Fibroblast of skin of right quadriceps (primary cell): ENCODE measurements at regions not wholly inside any gene's neighbourhood (a gene's known extent, or its start where the extent isn't known, plus 50 kb on each side); places are given as distances from the start of the nearest gene placed in this dataset.

Experiments
- DNase-seq: peaks from one replicate; pipeline ENCODE4 v3.0.0-alpha.2; 2013

DNA sequence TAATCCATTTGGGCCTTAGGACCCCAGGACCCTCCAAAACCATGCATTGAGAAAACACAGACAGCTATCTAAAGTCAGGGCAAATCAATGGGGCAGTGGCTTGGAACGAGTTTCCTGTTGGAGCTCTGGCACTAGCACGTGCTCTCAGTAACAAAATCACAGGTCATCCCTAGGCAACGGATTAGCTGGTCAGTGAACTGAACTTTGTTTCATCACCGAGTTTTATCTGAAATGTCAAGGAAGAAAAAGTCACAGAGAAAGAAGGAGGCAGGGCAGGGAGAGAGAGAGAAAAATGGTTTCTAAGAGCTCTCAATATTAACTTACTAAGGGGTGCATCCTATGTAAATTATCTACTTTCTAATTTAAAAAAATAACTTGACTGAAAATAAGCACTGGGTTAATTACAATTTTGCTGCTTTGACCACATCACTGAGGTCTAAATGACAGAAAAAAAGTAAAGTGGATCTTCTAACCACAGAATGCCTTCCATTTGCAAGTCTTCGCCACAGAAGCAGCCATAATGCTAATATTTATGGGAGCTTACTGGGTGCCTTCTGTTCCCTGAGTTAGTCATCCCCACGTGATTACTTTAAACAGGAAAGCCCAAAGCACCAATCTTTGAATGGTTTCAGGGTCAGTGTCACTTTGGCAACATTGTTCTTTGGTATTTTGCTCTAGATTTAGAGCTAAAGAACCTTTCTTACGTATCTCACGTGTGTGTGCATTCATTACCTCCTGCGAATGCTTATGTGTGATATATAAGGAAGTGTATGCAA is 503.9 kb downstream of the RASEF start:
- DNase-seq: no peak

DNA sequence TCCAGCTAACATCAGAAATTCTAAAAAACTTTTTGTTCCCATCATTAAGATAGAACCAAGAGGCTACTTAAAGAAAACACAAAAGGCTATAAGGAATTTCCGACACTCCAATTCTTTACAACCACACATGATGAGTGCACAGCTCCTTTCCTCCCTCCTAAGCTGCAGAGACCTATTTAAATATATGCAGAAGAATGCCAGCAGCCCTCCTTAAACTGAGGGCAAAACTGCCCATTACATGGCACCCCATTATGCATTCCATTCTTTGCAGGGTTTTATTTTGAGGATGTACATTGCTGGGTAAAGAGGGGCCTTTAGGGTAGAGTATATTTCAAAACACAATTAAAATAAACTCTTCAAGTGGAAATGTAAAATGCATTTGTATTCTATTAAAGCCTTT is 502.9 kb downstream of the RASEF start:
- no peak for DNase-seq

DNA sequence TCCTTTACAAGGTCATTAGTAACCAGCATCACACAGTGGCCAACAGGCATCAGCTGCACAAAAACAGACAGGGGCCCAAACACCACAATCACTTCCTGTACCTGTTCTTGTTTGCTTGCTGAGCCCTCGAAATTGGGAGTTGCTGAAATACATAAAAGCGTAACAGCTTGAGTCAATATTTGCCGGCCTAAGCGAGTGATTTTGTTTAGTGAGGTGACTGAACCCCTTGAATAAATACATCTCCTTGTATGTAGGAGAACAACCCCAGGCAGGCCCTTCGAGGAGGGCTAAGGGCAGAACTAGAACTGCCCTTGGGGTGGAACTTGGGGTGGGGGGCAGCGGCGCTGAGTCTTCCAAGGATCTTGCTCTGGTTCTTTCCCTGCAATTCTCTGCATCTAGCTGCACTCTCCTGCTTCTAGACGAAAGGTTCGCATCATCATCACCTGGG is 502.5 kb downstream of the RASEF start:
- no peak for DNase-seq

DNA sequence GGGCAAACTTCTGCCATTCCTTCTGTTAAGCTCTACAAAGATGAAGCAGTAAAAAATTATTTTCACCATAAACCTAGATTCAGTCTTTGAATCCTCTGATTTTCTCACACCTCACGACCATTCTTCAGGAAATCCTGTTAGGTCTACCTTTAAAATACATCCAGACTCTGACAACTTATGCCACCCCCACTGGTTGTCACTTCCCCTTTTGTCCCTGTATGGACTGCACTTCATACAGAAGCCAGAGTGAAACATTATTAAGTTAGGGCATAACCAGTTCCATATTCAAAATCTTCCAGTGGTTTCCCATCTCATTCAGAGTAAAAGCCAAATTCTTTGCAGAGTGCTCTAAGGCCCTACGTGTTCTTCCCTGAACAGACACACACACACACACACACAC is 499.8 kb downstream of the RASEF start:
- no peak for DNase-seq

DNA sequence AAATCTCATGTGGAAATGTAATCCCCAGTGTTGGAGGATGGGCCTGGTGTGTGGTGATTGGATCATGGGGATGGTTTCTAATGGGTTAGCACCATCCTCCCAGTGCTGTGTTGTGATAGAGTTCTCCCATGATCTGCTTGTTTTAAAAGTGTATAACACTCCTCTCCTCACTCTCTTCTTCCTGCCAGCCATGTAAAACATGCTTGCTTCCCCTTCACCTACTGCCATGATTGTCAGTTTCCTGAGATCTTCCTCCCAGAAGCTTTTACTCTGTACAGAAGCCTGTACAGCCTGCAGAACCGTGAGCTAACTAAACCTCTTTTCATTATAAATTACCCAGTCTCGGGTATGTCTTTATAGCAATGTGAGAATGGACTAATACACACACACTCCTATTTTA is 499.1 kb downstream of the RASEF start:
- no peak for DNase-seq

DNA sequence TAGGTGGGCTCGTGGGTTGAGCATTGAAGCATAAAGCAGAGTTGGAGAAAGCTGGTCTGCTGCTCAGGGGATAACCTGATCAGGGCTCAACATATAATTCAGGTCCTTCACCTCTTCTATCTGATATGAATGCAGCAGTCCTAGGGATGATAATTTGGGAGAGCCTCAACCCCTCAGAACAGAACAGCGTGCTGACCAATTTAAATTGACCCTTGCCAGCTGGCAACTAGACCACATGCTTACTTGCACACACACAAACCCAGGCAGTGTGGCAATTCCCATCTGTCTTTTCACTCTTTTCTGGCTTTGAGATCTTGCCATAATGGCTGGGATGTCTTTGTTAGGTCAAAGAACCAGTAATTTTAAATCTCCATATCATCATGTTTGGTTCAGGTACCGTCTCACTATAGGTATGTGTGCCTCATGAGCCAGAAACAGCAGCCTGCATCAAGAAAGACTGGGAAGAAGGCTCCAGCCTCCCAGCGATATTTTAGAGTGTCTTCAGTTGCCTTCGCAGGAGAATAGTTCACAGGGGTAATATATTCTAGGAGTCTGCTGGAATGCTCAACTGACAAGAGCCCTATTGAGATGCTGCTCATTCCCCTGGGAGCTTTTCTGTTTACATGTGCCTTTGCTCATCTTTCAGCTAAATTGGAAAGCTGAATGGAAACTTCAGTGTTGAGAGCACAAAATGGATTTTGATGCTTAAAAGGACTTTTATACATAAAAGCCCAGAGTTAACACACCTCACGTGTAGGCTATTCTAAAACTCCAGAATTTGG is 497.6 kb downstream of the RASEF start:
- DNase-seq: no peak

DNA sequence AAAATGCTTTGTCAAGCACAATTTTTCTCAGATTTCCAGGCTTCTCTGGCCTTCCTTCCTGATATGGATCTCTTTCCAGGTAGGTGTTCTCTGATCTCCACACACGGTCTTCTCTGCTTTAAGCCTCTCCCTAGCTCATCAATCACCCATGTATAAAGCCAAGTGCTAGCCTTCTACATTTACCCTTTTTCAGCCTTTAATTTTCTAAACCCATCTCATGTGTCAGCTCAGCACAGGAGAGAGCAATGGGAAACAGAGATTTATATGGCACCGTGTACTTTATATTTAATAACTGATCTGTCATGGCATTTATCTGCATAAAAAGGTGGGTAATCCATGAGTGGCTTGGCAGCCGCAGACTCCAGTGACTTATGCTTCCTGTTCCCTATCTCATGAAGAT is 495.0 kb downstream of the RASEF start:
- no peak for DNase-seq

DNA sequence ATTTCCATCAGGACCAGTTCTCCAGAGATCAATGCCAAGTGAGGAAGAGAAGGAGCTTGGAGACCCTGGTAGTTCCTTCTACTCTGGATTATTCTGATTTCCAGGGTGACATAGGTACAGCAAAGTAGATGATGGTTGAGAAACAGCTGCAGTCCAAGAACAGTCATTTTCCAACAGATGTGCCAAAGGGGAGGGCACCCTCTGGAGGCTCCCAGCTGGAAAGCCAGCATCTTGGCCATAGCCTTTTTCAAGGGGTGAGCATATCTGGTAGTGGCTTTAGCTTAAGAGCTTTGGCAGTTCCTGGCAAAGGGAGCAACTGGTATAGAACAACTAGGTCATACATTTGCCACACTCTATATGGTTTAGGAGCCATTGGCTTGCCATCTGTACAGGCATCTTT is 492.7 kb downstream of the RASEF start:
- no peak for DNase-seq

DNA sequence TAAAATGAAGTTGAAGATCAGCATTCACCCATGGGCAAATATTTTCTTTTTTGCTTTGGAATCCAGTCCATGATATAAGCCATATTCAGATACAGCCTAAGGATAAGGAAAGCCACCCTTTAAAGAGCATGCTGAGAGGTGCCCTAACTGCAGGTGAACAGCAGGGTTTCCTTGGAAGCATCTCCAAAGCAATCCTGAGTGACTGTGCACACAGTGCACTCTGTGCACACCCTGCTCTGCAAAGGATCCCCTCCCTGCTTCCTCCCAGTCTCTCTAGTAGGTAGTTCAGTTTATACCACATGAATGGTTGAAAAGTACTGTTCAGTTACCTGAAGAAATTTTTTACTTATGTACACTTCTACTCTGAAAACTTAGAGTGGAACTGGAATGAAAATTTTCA is 491.4 kb downstream of the RASEF start:
- no peak for DNase-seq

DNA sequence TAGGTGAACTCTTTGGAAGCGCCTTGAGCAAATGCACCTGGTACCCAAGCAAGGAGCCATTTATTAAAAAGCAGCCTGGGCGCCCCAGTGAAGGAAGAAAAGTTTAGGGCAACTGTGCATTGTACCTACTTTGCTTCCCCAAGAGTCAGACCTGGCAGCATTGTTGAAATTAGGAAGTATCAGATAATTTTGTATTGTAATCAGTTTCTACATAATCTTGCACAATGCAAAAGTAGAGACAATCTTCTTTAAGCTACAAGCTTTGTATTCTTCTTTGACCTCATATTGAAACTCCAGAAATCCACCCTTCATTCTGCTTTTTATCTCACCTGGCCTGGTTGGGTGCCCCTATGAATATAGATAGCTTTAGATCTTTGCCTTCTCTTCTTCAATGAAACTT is 490.8 kb downstream of the RASEF start:
- DNase-seq: no peak

DNA sequence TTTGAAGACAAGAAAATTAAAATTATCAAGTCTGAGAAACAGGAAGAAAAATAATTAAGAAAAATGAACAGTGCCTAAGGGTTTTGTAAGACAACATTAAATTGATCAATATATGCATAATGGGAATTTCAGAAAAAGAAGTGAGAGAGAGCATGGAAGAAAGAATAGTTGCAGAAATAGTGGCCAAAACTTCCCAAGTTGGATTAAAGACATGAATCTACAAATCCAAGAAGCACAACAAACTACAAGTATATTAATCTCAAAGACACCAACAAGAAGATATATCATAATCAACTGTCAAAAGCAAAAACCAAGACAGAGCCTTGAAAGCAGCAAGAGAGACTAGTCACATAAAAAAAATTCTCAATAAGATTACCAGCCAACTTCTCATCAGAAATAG is 488.0 kb downstream of the RASEF start:
- no peak for DNase-seq

DNA sequence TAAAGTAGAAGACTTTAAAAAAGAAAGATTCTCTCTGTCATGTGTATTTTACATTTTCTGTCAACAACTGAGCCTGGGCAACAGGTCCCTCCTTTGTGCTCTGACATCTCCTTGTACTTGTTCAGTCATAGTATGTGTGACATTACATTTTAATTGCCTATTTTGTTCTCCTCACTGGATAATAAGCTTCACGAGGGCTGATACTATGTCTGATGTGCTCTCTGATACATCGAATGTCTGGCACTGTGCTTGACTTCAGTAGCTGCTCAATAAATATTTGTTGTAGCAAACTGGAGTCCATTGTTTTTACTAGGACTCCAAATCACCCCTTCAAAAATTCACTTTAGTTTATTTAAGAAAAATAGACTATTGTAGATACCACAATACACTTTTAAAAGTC is 482.0 kb downstream of the RASEF start:
- DNase-seq: no peak

DNA sequence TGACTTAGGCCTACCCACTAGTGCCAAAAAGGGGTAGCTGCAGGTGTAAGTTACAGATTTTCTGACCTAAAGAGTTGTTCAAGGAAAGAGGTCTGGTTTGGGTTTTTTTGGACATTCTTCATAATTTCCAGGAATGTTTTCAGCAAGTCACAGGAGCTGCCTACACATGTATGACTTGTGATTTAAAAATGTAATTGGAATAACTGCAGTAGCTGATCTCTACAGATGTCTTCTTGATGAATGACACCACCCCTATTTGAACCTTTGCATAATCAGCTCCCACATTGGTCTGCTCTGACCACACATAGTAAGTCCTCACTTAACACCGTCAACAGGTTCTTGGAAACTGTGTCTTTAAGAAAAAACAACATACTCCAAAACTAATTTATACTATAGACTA is 481.4 kb downstream of the RASEF start:
- no peak for DNase-seq

DNA sequence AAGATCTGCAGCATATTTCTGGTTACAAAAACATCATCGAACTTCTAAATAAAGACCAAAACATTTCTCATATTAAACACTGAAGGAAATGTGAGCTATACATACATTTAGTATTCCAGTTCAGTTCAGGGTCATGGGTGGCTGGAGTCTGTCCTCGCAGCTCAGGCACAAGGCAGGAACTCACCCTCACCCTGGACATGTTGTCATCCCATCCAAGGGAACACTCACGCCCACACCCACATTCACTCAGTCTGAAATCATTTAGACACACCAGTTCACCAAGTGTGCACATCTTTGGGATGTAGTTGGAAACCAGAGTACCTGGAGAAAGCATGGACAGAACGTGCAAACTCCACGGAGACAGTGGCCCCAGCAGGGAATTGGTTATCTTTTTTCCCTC is 481.0 kb downstream of the RASEF start:
- DNase-seq: no peak

DNA sequence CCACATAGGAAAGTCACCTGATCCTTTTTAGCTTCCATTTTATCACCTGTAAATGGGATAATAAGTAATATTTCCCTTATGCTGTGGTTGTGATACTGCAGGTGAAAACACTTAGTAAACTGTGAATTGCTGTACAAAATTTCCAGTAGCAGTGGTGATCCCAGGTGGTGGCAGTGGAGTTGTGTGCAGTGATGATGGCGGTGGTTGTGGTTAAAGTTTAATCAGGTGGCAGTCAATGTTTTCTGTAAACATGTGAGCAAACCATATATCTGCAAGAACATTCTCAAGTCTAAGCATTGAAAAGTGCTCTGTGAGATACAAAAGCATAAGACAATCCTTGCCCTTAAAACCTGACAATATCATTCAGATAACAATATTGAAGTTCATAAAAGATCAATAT is 480.2 kb downstream of the RASEF start:
- no peak for DNase-seq

DNA sequence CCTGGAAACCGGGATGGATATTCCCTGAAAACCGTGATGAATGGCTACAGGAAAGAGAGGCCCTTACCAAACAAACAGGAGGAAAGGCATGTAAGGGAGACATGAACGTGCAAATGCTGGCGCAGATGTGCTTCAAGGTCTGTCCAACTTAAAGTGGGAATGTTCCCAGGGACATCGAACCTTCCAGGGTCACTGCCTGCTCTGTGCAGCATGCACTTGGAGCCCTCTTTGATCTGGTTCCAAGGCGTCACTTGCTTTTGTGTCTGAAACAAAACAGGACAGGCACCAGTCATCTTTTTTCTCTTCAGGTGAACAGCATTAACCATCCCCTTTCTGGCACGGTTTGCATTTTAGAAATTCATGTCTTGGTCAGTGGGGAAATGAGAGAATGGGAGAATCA is 479.4 kb downstream of the RASEF start:
- no peak for DNase-seq

DNA sequence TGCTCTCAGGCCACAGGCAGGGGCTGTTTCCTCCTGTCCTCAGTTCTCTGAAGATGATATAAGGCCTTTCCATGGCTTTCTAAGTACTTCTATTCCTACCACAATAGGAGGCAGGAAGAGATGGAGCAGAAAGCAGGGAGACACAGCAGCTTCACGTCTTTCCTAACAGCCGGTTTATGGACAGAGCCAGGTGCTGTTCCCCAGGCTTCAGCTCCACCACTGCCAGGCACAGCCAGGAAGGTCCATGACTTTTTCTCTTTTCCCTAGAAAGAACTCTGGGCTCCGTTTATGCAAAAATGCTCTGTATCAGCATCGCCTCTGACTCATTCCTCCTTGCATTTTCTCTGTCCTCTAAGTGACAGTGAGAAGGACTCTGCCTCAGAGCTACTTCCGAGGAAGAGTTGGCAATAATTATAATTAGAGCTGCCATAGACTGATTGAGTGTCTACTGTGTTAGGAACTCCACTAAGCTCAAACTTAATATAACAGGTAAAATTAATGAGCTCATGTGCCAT is 478.5 kb downstream of the RASEF start:
- no peak for DNase-seq

DNA sequence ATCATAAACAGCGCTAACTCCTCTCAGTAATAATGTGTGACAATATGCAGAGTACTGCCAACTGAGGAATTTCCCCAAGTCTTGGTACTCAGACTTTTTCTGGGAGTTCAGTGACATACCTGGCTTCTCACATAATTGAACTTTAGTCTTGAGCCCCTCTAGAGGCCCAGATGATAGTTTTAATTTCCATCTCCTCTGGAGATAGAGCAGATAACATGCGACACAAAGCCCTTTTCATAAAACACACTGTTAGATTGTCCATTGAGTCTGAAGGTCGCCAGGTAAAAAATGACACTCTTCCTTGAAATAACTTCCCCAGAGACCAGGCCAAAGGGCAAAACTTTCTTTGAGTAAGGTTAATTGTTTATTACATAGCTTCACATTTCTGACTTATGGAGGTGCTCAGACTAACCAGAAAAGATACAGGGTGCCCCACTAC is 476.0 kb downstream of the RASEF start:
- no peak for DNase-seq

DNA sequence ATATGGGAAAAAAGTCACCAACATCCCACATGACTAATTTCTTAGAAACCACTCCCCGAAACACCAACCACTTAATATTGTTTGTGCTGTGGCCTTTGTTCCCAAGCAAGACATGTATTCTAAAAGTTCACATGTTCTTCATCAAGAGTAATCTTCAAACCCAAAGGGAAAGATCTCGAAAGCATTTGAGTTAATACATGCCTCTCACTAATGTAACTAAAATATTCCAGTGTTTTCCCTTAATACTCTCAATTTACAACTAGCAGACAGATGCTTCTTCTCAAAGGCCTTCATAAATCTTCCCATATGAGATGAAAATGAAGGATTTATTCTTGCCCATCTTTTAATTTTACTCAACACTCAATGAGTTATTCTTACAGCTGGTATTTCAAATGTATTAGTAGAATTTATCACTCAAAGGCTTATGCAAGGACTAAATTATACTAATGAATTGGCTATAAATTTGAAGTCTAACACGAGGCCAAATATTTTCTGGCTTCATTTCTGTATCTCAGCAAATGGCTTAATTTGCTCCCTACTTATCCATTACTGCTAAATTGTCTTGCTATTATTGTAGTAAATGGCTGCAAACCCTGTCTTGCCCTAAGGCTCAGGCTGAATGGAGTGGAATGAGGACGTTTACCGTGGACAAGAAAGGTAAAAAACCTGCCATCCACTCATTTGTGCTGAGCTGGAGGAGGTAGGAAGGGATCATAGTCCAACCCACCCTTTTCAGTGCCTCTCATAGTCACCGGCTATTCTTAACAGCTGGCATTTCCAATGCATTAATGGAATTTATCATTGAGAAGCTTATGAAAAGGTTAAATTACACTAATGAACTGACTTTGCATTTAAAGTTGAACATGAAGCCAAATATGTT is 474.4 kb downstream of the RASEF start:
- DNase-seq: peak; percentile 26

DNA sequence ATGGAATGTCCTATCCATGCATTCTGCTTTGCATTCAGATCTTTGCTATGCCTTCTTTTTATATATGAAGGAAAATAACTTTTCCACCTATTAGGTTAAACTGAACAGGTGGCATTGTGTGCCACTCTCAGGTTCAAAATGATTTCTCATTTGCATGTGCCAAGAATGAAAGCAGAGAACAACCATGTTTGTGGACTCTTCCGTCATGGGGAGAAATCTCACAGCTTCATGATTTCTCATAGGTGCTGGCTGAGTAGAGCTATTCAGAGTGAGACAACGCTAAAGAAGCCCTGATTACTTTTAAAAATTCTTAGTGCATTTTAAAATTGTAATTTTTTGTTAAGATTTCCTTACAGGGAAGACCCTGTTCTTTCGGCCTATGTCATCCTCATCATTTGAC is 472.1 kb downstream of the RASEF start:
- DNase-seq: no peak

DNA sequence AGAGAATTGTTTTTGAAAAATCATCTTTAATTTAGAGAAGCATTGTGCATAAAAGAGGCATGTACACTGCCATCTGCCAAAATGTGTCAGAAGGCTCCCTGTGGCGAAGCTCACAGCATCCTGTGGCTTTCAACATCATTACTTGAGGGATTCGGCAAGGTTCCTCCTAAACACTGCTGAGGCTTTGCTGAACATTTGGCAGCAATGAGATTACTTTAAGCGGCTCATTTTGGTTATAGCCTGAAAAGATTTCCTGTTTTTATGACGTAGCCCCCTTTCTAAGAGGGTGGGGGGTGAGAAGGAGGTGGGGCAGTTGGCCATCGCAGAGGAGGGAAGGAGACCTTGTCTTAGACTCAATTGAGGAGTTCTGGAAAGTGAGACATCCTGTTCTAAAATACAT is 469.4 kb downstream of the RASEF start:
- peak; percentile 44 for DNase-seq

DNA sequence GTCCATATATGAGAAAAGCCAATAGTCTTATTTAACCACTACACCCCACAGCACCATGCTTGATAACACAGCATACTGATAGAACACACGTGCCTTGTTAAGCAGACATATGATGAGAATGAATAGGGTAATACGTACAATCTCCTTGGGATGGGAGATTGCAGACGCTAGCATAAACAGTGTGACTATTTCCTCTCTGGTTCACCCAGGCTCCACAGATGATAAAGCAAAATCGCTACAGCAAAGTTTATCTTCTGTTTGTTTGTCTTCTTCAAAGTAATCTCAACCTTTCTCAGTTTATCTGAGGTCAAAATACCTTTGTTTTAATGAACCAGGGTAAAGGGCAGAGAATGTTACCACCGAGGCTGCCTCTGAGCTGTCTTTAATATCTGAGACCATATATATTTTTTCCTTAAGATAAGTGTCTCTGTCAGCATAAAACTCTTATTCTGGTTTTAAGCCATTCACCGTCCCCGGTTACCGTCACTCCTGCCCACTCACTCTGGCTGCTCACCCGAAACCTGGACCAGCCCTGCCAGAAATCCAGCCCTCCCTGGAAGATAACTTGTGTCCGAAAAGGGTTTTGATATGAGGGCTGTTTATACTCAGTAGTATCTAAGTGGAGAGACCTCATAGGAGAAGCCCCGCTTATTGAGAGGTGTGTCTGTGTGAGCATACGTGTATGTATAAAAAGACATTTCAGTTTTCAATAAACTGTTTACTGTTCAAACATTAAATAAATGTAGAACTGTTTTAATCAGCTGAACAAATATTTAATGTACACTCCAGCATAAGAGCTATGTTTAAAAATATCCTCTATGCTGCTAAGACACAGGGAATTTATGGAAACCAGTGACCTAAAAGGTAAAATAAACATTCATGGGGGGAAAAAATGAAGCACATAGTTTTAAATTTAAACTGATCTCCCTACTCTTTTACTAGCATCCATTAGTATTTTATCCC is 465.4 kb downstream of the RASEF start:
- no peak for DNase-seq
